SKM-1 (cell line): ENCODE measurements at regions not wholly inside any gene's neighbourhood (a gene's known extent, or its start where the extent isn't known, plus 50 kb on each side); places are given as distances from the start of the nearest gene placed in this dataset.

Source experiments
- DNase-seq: peaks from one replicate; lab custom pipeline; 2025; ENCODE audit not compliant: unreplicated experiment; lab: John Stamatoyannopoulos, UW

DNA sequence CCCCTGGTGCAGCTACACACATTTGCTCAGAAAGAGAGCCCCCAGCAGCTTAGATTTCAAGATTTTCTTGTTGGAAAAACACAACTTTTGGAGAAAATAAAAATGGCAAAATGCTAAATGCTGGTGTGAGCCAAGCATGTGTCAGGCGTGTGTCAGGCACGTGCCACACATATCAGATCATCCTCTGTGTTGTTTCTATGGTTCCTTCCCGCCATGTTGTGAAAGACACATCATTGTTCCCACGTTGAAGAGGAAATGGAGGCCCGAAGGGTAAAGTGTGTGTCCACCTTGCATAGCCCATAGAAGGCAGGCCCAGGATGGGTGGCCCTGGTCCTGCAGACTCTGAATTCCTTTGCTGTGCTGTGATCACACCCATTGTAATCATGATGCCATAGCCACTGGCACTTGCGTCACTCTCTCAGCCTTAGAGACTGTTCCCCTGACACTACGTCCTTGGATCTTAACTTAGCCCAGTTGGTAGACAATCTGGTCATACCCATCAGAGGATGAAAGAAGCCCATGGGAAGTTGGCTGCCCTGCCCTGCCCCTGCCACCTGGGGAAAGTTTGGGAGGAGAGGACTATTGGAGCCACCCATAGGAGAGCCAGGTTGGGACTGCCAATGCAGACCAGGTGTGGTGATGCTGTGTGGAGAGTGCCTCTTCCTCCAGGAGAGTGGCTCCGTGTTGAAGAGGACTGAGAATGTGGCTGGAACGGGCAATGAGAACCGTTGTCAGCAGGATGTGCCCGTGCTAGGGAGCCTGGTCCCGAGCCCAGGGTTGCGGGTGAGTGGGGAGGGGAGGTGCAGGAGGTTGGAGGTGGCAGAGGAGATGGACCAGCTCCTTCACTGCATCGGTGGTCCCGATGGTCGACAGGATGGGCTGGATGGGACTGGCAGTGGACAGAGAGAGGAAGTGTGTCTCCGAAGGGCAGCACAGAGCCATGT lies 65.6 kb upstream of the IGFBP3 start:
- DNase-seq, result no peak

DNA sequence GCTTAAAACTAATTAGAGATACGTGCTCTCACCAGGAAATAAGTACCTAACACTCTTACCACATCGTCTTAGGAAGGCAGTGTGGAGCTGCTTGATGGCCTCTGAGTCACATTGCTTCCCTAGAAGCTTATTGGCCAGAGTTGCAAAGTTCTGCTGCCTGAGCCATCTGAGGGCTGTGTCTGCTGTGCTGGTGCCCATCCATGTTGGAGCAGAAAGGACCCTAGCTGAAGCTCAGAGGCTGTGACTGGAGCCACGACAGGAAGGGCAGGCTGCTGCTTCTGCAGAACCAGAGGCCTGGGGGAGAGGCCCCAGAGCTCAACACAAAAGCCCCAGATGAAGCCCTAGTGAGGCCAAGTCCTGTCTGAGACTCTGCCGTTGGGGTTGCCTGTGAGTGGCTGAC lies 64.8 kb upstream of the IGFBP3 start:
- DNase-seq, result no peak

DNA sequence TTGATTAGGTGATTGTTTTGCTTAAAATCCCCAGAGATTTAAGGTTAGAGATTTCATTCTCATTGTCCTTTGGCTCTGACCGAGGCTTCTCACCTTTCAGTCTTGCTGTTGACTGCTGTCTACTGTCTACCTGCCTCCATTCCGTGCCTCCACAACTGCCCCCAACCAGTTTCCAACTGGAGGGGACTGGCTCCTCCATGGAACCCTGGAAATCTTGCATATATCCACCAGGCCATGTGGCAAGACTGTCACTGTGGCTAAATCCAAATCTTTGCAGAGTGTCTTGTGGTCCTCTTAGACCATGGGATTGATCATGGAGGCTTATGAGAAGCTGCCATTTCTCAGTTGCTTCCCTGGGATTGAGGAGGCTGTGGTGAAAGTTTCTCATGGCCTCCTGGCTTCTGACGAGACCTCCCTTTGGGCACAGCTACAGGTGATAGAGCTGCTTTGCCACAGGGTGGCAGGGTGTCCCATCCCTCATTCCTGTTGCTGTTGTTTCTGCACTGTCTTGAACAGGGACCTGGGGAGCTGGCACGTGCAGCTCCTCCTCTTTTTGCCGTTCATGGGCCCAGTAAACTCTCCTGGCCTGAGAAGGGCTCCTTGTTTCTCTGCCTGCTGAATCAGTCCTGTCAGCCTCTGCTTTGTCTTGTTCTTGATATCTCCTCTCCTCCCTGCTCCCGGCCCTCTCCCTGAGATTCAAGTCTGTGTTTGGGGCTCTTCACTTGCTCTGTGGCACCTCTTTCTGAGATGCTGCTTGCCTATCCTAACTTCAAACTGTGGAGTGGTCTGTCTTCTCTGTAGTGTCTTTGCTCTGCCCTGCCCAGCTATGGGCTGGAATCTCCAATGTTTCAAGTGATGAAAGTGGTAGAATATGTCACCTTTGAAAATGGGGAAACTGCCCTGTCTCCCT lies 63.6 kb upstream of the IGFBP3 start:
- DNase-seq, result no peak

DNA sequence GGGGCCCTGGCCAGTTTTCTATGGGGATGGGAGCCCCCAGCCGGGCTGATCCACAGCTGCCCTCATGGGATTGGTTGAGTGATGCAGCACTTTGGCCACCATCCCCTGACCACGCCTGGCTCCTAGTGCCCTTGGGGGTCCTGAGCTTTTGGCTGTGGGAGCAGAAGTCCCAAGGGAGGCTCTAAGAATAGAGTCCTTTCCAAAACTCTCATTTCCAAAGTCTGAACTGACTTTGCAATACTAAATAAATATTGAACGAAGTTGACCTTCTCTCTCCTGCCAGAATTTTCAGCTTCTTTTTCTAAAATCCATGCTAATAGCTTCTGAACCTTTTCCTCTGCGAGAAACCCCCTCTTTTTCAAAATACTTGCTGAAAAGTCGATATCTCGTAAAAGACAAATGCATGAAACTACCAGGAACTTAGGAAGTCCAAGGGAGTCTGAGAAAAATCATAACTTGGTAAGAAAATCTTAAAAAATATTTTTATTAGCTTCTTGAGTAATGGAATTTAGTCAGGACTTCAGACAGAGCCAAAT lies 62.7 kb upstream of the IGFBP3 start:
- DNase-seq, result no peak

GRCh38 chr7:45982907-45983719 lies 62.0 kb upstream of the IGFBP3 start:
- DNase-seq, result no peak

- no peak for DNase-seq
Measured at GRCh38 chr7:45982132-45982531, 61.1 kb upstream of the IGFBP3 start.

DNA sequence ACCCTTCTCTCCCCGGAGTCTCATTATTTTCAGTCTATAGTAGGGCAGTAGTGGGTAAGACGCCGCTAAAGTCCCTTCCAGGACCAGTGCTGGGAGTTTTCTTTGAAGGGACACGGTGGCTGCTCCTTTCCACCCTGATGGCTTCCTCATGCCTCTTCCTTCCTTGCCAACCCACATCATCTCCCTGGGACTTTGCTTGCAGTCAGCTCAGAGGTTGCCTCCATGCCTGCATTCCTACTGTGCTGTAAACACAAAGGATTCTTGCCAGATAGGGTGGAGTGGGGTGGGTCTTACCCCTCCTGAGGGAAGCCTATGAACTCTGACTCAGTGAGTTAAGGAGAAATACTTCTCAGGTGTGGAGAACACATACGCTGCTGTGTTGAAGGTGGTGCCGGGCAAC lies 59.9 kb upstream of the IGFBP3 start:
- no peak for DNase-seq

DNA sequence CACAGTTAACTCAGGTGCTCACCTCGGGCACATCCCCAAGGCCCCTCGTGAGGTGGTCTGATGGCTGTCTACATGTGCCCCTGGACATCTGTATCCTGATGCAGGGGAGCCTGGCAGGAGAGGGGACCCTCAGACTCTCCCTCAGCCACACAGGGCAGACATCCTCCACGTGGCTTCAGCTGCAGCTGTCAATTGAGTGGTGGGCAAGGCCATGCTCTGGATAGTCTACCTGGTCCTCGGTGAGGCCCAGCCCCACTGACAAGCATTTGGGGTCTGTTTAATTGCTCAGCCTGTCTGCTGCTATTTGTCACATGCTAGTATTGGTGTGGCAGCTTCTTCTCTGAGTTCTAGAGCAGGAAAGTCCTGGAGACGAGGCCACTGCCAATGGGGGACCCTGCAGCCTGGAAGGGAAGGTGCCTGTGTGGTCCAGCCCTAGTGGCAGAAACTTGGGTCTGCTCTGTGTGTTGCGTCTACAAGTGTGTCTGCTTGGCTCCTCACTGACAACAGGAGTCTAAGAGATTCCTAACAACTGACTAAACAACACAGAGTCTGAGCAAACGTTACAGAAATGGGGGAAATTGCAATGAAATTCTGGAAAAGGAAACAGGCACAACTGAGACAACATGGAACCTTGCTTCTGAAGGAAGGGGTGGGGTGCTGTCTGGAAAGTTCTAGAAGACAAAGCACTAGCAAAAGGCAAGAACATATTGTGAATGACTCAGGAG lies 59.3 kb upstream of the IGFBP3 start:
- DNase-seq, result no peak

DNA sequence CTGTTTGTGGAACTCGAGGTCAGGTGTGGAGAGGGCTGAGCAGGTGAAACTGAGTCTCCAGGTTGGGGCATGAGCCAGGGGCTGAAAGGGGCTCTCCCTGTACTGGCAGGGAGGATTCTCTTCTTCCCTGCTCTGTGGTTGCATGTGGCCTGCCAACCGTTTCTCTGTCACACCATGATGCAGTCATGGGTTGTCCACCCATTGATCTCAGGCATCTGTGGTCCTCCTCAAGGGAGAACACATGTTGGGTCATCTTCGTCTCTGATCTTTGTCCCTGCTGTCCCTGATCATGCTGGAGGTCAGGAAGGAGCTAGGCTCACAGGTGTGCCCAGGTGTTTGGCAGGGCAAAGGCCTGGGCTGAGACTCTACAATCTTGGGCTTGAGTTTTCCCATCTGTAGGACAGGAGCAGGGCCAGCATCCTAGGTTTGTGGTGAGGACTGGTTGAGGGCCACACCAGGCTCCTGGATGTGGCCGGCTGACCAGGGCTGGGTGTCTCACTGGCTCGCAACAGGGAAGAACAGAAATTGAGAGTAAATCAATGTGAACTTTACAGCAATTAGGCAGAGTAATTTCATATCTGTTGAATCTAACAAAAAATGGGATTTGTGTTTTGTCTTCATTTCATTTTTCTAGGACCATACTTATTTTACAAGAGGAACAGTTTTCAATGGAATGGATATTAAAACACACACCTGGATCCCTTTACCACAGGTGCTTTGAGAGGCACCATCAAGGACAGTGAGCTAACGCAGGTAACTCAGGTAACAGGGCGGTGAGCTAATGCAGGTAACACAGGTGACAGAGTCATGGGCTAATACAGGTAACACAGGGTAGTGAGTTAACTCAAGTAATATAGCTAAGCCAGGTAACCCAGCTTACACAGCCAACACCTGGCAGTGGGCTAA lies 58.5 kb upstream of the IGFBP3 start:
- no peak for DNase-seq

DNA sequence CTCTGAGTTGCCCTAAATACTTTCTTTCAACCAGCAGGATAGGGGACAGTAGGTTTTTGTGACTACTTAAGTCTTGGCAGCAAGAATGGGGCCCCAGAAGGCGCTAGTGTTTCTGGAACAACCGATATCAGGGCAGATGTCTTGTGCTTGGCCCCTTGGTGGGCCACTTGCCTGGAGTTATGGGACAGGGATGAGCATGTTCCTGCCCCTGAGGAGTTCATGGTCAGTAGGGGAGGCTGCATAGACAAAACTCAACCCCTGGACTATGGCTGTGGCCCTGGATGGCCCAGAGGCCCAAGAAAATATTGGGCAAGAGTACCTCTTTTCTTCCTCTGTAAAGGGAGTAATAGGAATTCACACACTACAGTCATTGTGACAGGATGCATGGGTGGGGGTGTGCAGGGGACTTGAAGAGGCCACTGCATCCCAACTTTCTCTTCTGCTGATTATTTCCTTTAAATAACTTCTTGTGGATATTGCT lies 57.7 kb upstream of the IGFBP3 start:
- DNase-seq, result no peak

DNA sequence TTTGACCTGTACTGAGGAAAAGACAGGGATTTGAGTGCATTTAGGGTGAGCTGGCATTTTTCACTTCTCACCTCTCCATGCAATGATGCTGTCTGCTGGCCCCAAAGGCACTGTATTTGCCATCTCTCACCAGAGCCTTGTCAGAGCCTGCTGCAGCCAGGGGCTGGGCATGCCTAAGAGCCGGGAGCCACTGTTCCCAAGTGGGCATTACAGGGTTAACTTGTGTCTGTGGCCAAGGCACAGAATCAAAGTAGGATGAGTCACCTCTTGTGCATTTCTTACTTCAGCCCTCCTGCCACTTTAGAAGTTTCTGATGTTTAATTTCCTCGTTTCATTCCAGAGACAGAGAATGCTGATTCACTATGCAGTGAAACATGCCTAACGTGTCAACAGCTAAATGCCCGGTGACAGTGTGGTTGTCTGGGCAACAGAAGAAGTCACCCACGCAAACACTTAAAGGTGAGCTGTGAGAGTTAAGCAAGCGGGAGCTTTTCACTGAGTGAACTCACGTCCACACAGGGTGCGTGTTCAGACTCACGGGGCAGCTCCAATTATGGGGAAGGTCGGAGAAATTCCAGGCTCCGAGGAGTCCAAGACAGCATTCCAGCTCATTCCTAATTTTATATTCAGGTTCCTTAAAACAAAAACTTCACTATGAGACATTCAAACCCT lies 57.1 kb upstream of the IGFBP3 start:
- no peak for DNase-seq

GRCh38 chr7:45977256-45977780 lies 56.2 kb upstream of the IGFBP3 start:
- no peak for DNase-seq

- no peak for DNase-seq
Measured at GRCh38 chr7:45976485-45976856, 55.4 kb upstream of the IGFBP3 start.

GRCh38 chr7:45975847-45976484 lies 54.9 kb upstream of the IGFBP3 start:
- DNase-seq, result no peak

- DNase-seq, result no peak
Measured at GRCh38 chr7:45975367-45975766, 54.3 kb upstream of the IGFBP3 start.

DNA sequence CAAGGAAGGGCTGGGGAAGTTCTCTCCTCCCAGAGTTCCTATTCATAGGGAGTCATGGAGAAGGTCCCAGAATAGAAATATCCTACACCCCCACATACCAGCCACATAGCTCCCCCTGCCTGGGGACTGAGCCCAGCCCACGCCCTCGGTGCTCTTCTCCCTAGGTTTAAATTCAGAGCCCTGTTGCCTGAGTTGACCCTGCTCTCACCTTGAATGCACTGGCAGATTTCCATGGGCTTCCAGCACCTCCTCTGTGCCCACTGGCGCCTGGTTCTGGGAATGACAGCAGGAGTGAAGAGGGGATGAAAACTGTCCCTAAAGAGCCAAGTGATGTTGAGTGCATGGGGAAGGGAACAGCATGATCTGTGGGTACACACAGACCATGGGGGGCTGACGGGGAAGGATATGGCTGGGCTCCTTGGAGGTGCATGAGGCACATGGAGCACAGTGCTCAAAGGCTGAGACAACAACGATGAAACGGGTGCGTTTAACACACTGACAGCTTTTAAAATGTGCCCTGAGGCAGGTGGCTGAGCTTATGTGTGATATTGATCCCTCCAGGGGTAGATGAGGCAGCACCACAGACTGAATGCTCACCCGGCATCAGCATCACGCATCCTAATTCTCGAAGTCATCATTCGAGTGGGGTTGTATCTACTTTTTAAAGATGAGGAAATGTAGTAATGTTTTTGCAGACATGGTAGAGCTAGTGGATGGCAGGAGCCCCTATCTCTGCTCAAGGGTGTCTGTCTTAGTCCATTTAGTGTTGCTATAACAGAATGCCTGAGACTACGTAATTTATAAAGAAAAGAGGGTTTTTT lies 53.7 kb upstream of the IGFBP3 start:
- no peak for DNase-seq
